B cell (primary cell): ENCODE measurements at regions not wholly inside any gene's neighbourhood (a gene's known extent, or its start where the extent isn't known, plus 50 kb on each side); places are given as distances from the start of the nearest gene placed in this dataset.

Experiments
- CTCF ChIP-seq: fragments of 200-600 bp; IDR thresholded peaks from one replicate; pipeline ENCODE4 v1.8.0; 2022; ENCODE audit warnings: antibody characterized with exemption, mild to moderate bottlenecking
- EZH2 ChIP-seq: IDR thresholded peaks from 2 replicates; pipeline ENCODE4 v1.6.1; 2012; ENCODE audit warnings: borderline replicate concordance, low read depth, mild to moderate bottlenecking, moderate library complexity, low read length; ENCODE audit not compliant: insufficient read depth, poor library complexity, severe bottlenecking

GRCh38 chr6:169985121-169986015 is 233.9 kb downstream of the ERMARD start:
- TF ChIP-seq CTCF (no peak), EZH2 (no peak)
